Fibroblast of lung (primary cell): ENCODE measurements at regions not wholly inside any gene's neighbourhood (a gene's known extent, or its start where the extent isn't known, plus 50 kb on each side); places are given as distances from the start of the nearest gene placed in this dataset.

Experiments used
- CTCF ChIP-seq, 2 donors: IDR thresholded peaks in 1 of 2; conservative IDR thresholded peaks in 1 of 2; 1 replicate in 1 of 2; 2 replicates in 1 of 2; pipeline ENCODE4 v1.5.1; 2011 to 2012; ENCODE audit warnings: low read length in 2 of 2, control low read depth in 1 of 2, inconsistent platforms in 1 of 2, low read depth in 1 of 2, mild to moderate bottlenecking in 1 of 2
- EZH2 ChIP-seq: IDR thresholded peaks from 2 replicates; pipeline ENCODE4 v1.5.1; 2012; ENCODE audit warnings: low read length, control low read depth, mild to moderate bottlenecking; ENCODE audit errors: missing control alignments

DNA sequence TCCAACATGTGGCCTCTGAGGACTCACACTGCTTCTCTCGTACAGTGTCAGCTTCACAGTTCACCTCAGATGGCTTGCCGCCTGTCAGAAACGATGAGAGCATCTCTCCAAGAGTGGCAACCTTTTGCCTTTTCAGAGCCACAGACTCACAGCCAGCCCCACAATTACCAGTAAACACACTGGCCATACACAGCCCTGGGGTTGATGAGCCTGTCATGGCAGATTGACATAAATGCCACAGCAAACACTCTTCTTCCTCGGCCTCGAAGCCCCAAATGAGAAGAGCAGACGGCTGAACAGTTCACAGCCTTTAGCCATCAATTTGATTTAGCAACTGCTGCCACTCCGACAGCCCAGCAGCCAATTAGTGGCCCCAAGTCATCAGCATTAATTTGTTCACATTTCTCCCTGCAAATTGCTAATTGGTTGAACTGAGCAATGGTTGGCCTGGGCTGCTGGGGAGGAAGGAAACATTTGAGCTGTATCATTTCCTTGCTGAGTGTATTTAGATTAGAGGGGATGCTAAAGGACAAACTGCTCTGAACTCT, 1142.9 kb downstream of the SORCS3 start:
- TF ChIP-seq CTCF (conservative IDR thresholded peaks at IDR 0.05 in 1 of 2, IDR thresholded peaks at IDR 0.05 in 1 of 2; ENCODE audit: low read depth in 1 of 2, low read length in 2 of 2), result no peak
- TF ChIP-seq EZH2, result no peak
